ENCODE measurements at regions not wholly inside any gene's neighbourhood (a gene's known extent, or its start where the extent isn't known, plus 50 kb on each side); places are given as distances from the start of the nearest gene placed in this dataset.

DNA sequence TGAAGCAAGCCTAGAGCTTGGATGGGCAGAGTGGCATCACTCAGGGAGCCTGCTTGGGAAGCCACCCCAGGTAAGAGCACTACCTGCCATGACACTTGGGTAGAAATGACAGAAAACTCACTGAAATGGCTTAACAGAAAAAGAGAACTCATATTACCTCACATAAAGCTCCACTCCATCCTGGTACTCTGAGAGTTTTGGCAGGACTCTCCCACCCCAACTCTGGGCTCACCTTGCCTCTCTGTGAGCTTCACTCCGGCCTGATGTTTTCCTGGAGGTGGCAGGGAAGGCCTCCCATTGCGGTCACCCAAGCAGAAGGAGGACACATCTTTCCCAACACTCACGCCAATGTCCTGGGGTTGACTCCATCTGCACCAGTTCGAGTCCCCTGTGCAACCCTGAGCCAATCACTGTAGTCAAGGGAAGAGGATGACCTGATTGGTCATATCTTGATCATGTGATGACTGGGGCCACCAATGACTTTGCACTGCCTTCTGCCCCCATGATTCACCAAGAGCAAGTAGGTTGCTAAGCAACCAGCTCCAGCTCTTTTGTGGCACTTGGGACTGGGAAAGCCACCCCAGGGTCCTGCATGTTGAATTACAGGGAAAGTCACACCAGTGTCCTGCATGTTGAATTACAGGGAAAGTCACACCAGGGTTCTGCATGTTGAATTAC lies 446.1 kb upstream of the SULF2 start:
- H3K4me1 ChIP-seq, result no peaks in the 10 kb centered on the region
- H3K9me3 ChIP-seq, result no peaks in the 10 kb centered on the region
- TF ChIP-seq, protein P1, sequence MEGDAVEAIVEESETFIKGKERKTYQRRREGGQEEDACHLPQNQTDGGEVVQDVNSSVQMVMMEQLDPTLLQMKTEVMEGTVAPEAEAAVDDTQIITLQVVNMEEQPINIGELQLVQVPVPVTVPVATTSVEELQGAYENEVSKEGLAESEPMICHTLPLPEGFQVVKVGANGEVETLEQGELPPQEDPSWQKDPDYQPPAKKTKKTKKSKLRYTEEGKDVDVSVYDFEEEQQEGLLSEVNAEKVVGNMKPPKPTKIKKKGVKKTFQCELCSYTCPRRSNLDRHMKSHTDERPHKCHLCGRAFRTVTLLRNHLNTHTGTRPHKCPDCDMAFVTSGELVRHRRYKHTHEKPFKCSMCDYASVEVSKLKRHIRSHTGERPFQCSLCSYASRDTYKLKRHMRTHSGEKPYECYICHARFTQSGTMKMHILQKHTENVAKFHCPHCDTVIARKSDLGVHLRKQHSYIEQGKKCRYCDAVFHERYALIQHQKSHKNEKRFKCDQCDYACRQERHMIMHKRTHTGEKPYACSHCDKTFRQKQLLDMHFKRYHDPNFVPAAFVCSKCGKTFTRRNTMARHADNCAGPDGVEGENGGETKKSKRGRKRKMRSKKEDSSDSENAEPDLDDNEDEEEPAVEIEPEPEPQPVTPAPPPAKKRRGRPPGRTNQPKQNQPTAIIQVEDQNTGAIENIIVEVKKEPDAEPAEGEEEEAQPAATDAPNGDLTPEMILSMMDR (IDR thresholded peaks at IDR 0.05), result no peak
- H3K36me3 ChIP-seq, result no peaks in the 10 kb centered on the region
- no peak overlapping the region for H3K27ac ChIP-seq
- no peak for DNase-seq (ENCODE audit: low spot score in 2 of 2)
- no peak overlapping the region for H3K4me3 ChIP-seq
- intact Hi-C loops (cut with DNase I), result no loop called here
- no peaks in the 10 kb centered on the region for H3K27me3 ChIP-seq

- H3K36me3 ChIP-seq, result no peaks in the 10 kb centered on the region
- no peak overlapping the region for H3K4me3 ChIP-seq
- TF ChIP-seq, protein P1 (IDR thresholded peaks at IDR 0.05), result no peak
- intact Hi-C loops (cut with DNase I), result no loop called here
- no peaks in the 10 kb centered on the region for H3K27me3 ChIP-seq
- DNase-seq (ENCODE audit: low spot score in 2 of 2), result no peak
- H3K27ac ChIP-seq, result no peak overlapping the region
- no peaks in the 10 kb centered on the region for H3K9me3 ChIP-seq
- no peaks in the 10 kb centered on the region for H3K4me1 ChIP-seq
These were observed 444.9 kb upstream of the SULF2 start for GRCh38 chr20:48230216-48230615.

GRCh38 chr20:48227381-48227780 lies 442.1 kb upstream of the SULF2 start:
- no peaks in the 10 kb centered on the region for H3K4me1 ChIP-seq
- no peaks in the 10 kb centered on the region for H3K27me3 ChIP-seq
- intact Hi-C loops (cut with DNase I), result no loop called here
- no peak overlapping the region for H3K27ac ChIP-seq
- no peak for DNase-seq (ENCODE audit: low spot score in 2 of 2)
- TF ChIP-seq, protein P1 (IDR thresholded peaks at IDR 0.05), result no peak
- no peaks in the 10 kb centered on the region for H3K36me3 ChIP-seq
- H3K9me3 ChIP-seq, result no peaks in the 10 kb centered on the region
- no peak overlapping the region for H3K4me3 ChIP-seq

GRCh38 chr20:48226642-48227041 lies 441.4 kb upstream of the SULF2 start:
- TF ChIP-seq, protein P1 (IDR thresholded peaks at IDR 0.05), result no peak
- Histone ChIP-seq H3K9me3 (no peaks in the 10 kb centered on the region), H3K4me3 (no peak overlapping the region), H3K4me1 (no peaks in the 10 kb centered on the region), H3K27me3 (no peaks in the 10 kb centered on the region), H3K27ac (no peak overlapping the region), H3K36me3 (no peaks in the 10 kb centered on the region)
- no peak for DNase-seq (ENCODE audit: low spot score in 2 of 2)
- intact Hi-C loops (cut with DNase I), result no loop called here

- H3K27ac ChIP-seq, result no peak overlapping the region
- no peaks in the 10 kb centered on the region for H3K4me1 ChIP-seq
- H3K4me3 ChIP-seq, result no peak overlapping the region
- no peaks in the 10 kb centered on the region for H3K9me3 ChIP-seq
- no peaks in the 10 kb centered on the region for H3K27me3 ChIP-seq
- intact Hi-C loops (cut with DNase I), result no loop called here
- TF ChIP-seq, protein P1 (IDR thresholded peaks at IDR 0.05), result no peak
- H3K36me3 ChIP-seq, result no peaks in the 10 kb centered on the region
- no peak for DNase-seq (ENCODE audit: low spot score in 2 of 2)
These were observed 439.3 kb upstream of the SULF2 start for GRCh38 chr20:48224533-48225050.

Data from ascending aorta (tissue), 2 donors.